H1 (cell line): ENCODE measurements at regions not wholly inside any gene's neighbourhood (a gene's known extent, or its start where the extent isn't known, plus 50 kb on each side); places are given as distances from the start of the nearest gene placed in this dataset.

Experiments
- CTCF ChIA-PET: fragments of 300-600 bp; sonication (Branson Sonifier 250); formaldehyde crosslinking; loops from one replicate; lab custom pipeline; 2021; ENCODE audit not compliant: partially characterized antibody; lab: Charles Lee
- POLR2A ChIA-PET: fragments of 300-600 bp; sonication (Branson Sonifier 250); formaldehyde crosslinking; loops from one replicate; lab custom pipeline; 2021; ENCODE audit warnings: inconsistent platforms; ENCODE audit not compliant: partially characterized antibody; lab: Charles Lee
- DNase-seq, 2 experiments: peaks; one replicate each; pipeline versions ENCODE4 v3.0.0 to v3.0.0-alpha.2; 2010 to 2022; ENCODE audit warnings: low spot score in 2 of 2, low read depth in 1 of 2, mixed read lengths in 1 of 2
- FAIRE-seq: peaks from 2 replicates; lab custom pipeline; 2011; peaks lifted over from hg19 to GRCh38; lab: Jason Lieb, UNC
- H2AFZ ChIP-seq: 2 replicates; pipeline ENCODE4 v1.8.1; 2012; ENCODE audit warnings: low read length, inconsistent platforms
- H2AK5ac ChIP-seq: 2 replicates; pipeline ENCODE4 v1.6.1; 2013; ENCODE audit warnings: low read depth, low read length
- H2BK120ac ChIP-seq: replicated peaks from 2 replicates; pipeline ENCODE3; 2013; ENCODE audit warnings: low read depth, low read length, inconsistent platforms
- H2BK12ac ChIP-seq: 2 replicates; pipeline ENCODE4 v1.6.1; 2013; ENCODE audit warnings: low read depth, low read length
- H2BK15ac ChIP-seq: 2 replicates; pipeline ENCODE4 v1.6.1; 2013; ENCODE audit warnings: low read length
- H2BK20ac ChIP-seq: 2 replicates; pipeline ENCODE4 v1.6.1; 2013; ENCODE audit warnings: low read length
- H2BK5ac ChIP-seq: 2 replicates; pipeline ENCODE4 v1.6.1; 2013; ENCODE audit warnings: low read depth, low read length
- H3K14ac ChIP-seq: 2 replicates; pipeline ENCODE4 v1.6.1; 2013; ENCODE audit warnings: inconsistent platforms; ENCODE audit not compliant: insufficient read length
- H3K18ac ChIP-seq: 2 replicates; pipeline ENCODE4 v1.6.1; 2013; ENCODE audit warnings: low read length; ENCODE audit errors: extremely low read depth
- H3K23ac ChIP-seq: 2 replicates; pipeline ENCODE4 v1.6.1; 2013; ENCODE audit warnings: inconsistent platforms; ENCODE audit not compliant: insufficient read length
- H3K23me2 ChIP-seq: 2 replicates; pipeline ENCODE4 v1.6.1; 2013; ENCODE audit warnings: low read depth, low read length
- H3K27ac ChIP-seq: 2 replicates; pipeline ENCODE4 v1.6.1; 2011; ENCODE audit warnings: low read depth, low read length, inconsistent platforms
- H3K27me3 ChIP-seq, 4 experiments: replicated peaks in 1 of 4; 1 replicate in 1 of 4; 2 replicates in 3 of 4; pipeline versions ENCODE4 v1.6.1 to v1.8.1; 2011 to 2013; ENCODE audit warnings: low read length in 3 of 4, mild to moderate bottlenecking in 3 of 4, inconsistent platforms in 2 of 4, mixed read lengths in 2 of 4, moderate library complexity in 1 of 4; ENCODE audit not compliant: control insufficient read depth in 3 of 4, insufficient read depth in 3 of 4; ENCODE audit errors: extremely low read depth in 1 of 4
- H3K36me3 ChIP-seq, 4 experiments: 2 replicates each; pipeline versions ENCODE4 v1.6.1 to v1.8.1; 2011 to 2013; ENCODE audit warnings: mild to moderate bottlenecking in 4 of 4, low read length in 3 of 4, moderate library complexity in 2 of 4, control low read depth in 1 of 4, inconsistent platforms in 1 of 4; ENCODE audit not compliant: insufficient read depth in 4 of 4, control insufficient read depth in 2 of 4
- H3K4ac ChIP-seq: replicated peaks from 2 replicates; pipeline ENCODE3; 2013; ENCODE audit warnings: low read length, low read depth, mixed read lengths, inconsistent platforms; ENCODE audit not compliant: insufficient read length
- H3K4me1 ChIP-seq, 4 experiments: replicated peaks in 1 of 4; 1 replicate in 1 of 4; 2 replicates in 3 of 4; pipeline versions ENCODE4 v1.6.1 to v1.8.1; 2011 to 2013; ENCODE audit warnings: low read length in 3 of 4, inconsistent platforms in 2 of 4, mixed read lengths in 1 of 4; ENCODE audit not compliant: insufficient read depth in 4 of 4, control insufficient read depth in 3 of 4
- H3K4me2 ChIP-seq, 2 experiments: 2 replicates each; pipeline versions ENCODE4 v1.6.1 to v1.8.1; 2011 to 2013; ENCODE audit warnings: low read depth in 2 of 2, low read length in 2 of 2, control low read depth in 1 of 2, inconsistent platforms in 1 of 2, mild to moderate bottlenecking in 1 of 2; ENCODE audit not compliant: insufficient read depth in 1 of 2
- H3K4me3 ChIP-seq, 4 experiments: fragments of 200-600, 300-600 bp in 1 of 4; sonication (generic), shearing (Covaris generic), sonication (Bioruptor Twin) in 1 of 4; 2 replicates each; pipeline versions ENCODE4 v1.5.1 to v1.8.1; 2011 to 2016; ENCODE audit warnings: low read length in 4 of 4, low read depth in 3 of 4, control low read depth in 2 of 4, inconsistent platforms in 2 of 4, mild to moderate bottlenecking in 2 of 4, mixed read lengths in 1 of 4, moderate library complexity in 1 of 4; ENCODE audit not compliant: insufficient read depth in 2 of 4; ENCODE audit errors: extremely low read depth in 1 of 4
- H3K56ac ChIP-seq: replicated peaks from 2 replicates; pipeline ENCODE3; 2013; ENCODE audit warnings: low read depth, mild to moderate bottlenecking, mixed read lengths, low read length, inconsistent platforms; ENCODE audit not compliant: insufficient read length
- H3K79me1 ChIP-seq: 2 replicates; pipeline ENCODE4 v1.6.1; 2013; ENCODE audit warnings: low read depth, low read length, control low read depth
- H3K79me2 ChIP-seq, 2 experiments: 2 replicates each; pipeline versions ENCODE4 v1.6.1 to v1.8.1; 2012 to 2013; ENCODE audit warnings: low read length in 2 of 2, mild to moderate bottlenecking in 2 of 2, inconsistent platforms in 1 of 2; ENCODE audit not compliant: insufficient read depth in 2 of 2, control insufficient read depth in 1 of 2
- H3K9ac ChIP-seq, 4 experiments: replicated peaks in 1 of 4; 1 replicate in 1 of 4; 2 replicates in 3 of 4; pipeline versions ENCODE4 v1.6.1 to v1.8.1; 2011 to 2013; ENCODE audit warnings: low read depth in 3 of 4, low read length in 3 of 4, control low read depth in 2 of 4, mild to moderate bottlenecking in 2 of 4, moderate library complexity in 2 of 4, inconsistent platforms in 1 of 4; ENCODE audit errors: extremely low read depth in 1 of 4
- H3K9me3 ChIP-seq, 2 experiments: 2 replicates each; pipeline versions ENCODE4 v1.6.1 to v1.8.1; 2012 to 2013; ENCODE audit warnings: mild to moderate bottlenecking in 2 of 2, moderate library complexity in 2 of 2, control low read depth in 1 of 2, inconsistent platforms in 1 of 2, low read depth in 1 of 2, low read length in 1 of 2, mixed read lengths in 1 of 2; ENCODE audit not compliant: insufficient read depth in 2 of 2
- H4K20me1 ChIP-seq, 2 experiments: replicated peaks in 1 of 2; 2 replicates each; pipeline versions ENCODE3 to v1.8.1; 2011 to 2013; ENCODE audit warnings: inconsistent platforms in 2 of 2, low read length in 2 of 2, mild to moderate bottlenecking in 1 of 2; ENCODE audit not compliant: insufficient read depth in 2 of 2, control insufficient read depth in 1 of 2
- H4K5ac ChIP-seq: 2 replicates; pipeline ENCODE4 v1.6.1; 2013; ENCODE audit warnings: low read length, low read depth, mixed read lengths, inconsistent platforms; ENCODE audit not compliant: insufficient read length
- H4K8ac ChIP-seq: 2 replicates; pipeline ENCODE4 v1.8.0; 2013; ENCODE audit warnings: mild to moderate bottlenecking, moderate library complexity, low read length, inconsistent platforms; ENCODE audit not compliant: insufficient read depth; ENCODE audit errors: extremely low read depth
- H4K91ac ChIP-seq: replicated peaks from 2 replicates; pipeline ENCODE3; 2013; ENCODE audit warnings: low read length, mixed read lengths, inconsistent platforms; ENCODE audit not compliant: insufficient read length
- CHD7 ChIP-seq: fragments of 300-600 bp; sonication (generic); IDR thresholded peaks from 2 replicates; pipeline ENCODE4 v1.7.1; 2012; ENCODE audit warnings: low read length, moderate library complexity, mild to moderate bottlenecking, inconsistent platforms; ENCODE audit not compliant: insufficient replicate concordance
- WGBS, 2 experiments: shearing (Covaris generic) in 1 of 2; methylation state at CpG; one replicate each; pipeline versions ENCODE4 v1.1.6 to v1.1.7; 2013 to 2015; ENCODE audit warnings: low lambda C conversion rate in 2 of 2, mixed read lengths in 2 of 2, inconsistent platforms in 1 of 2, low coverage in 1 of 2, missing lambda C conversion rate in 1 of 2; ENCODE audit not compliant: insufficient replicate concordance in 2 of 2, insufficient coverage in 1 of 2, insufficient read length in 1 of 2; ENCODE audit errors: extremely low coverage in 1 of 2, missing lambda C conversion rate in 1 of 2; 5-methylcytosine and 5-hydroxymethylcytosine counted together

- Histone ChIP-seq H3K23ac (no peak overlapping the region), H2BK15ac (no peak overlapping the region), H2BK5ac (no peak overlapping the region), H3K79me2 (no peaks in the 10 kb centered on the region), H3K9me3 (peaks cover 0 to 3% of the 10 kb centered on the region in 2 experiments; a peak in 1 of 4 replicates), H3K79me1 (no peaks in the 10 kb centered on the region), H4K20me1 (no peaks in the 10 kb centered on the region), H4K8ac (no peak overlapping the region), H3K23me2 (no peaks in the 10 kb centered on the region), H2BK120ac (no peak overlapping the region), H3K4me1 (peaks cover 0 to 3% (median 0%) of the 10 kb centered on the region in 4 experiments; a peak in 1 of 7 replicates), H2AK5ac (no peak overlapping the region), H3K36me3 (no peaks in the 10 kb centered on the region), H3K27ac (no peak overlapping the region), H3K4ac (no peak overlapping the region), H3K56ac (no peak overlapping the region), H3K9ac (no peak overlapping the region), H2AFZ (no peak overlapping the region), H3K27me3 (no peaks in the 10 kb centered on the region), H3K4me2 (no peak overlapping the region), H4K91ac (no peak overlapping the region), H2BK20ac (no peak overlapping the region), H4K5ac (no peak overlapping the region), H3K18ac (no peak overlapping the region), H2BK12ac (no peak overlapping the region), H3K4me3 (no peak overlapping the region), H3K14ac (no peak overlapping the region)
- ChIA-PET CTCF (no interaction called here), POLR2A (no interaction called here)
- DNase-seq (no peak), FAIRE-seq (no peak)
- WGBS, 2 experiments: 89% methylated on average over 1 of the region's 1 CpG; no CpG with 5 or more reads in 1 of the 2 experiments
- TF ChIP-seq CHD7: no peak
Measured at GRCh38 chr3:1773679-1774078, 325.0 kb upstream of the CNTN4 start.
